Mesenteric fat pad (tissue), 1 donor: ENCODE measurements at regions not wholly inside any gene's neighbourhood (a gene's known extent, or its start where the extent isn't known, plus 50 kb on each side); places are given as distances from the start of the nearest gene placed in this dataset.
"Not testable (repeated sequence)": the region's sequence is repeated elsewhere in the genome, so short reads cannot be mapped to it uniquely, and the experiment has no call there.

Experiments
- DNase-seq: peaks from one replicate; pipeline ENCODE4 v3.0.0-alpha.2; 2020; ENCODE audit warnings: low spot score
- donor health status: DM: yes; HTN: yes; CAD: no.

DNA sequence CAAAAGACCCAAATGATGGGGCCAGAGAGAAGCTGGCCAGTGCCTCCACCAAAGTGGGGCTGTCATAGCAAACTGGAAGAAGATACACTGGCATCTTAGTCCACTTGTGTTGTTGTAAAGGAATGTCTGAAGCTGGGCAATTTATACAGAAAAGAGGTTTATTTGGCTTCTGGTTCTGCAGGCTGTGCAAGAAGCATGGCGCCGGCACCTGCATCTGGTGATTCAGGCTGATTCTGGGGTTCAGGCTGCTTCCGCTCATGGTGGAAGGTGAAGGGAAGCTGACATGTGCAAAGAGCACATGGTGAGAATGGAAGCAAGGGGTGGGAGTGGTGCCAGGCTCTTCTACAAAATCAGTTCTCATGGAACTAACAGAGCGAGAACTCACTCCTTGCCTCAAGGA, 135.9 kb upstream of the TWIST2 start:
- DNase-seq: no peak

DNA sequence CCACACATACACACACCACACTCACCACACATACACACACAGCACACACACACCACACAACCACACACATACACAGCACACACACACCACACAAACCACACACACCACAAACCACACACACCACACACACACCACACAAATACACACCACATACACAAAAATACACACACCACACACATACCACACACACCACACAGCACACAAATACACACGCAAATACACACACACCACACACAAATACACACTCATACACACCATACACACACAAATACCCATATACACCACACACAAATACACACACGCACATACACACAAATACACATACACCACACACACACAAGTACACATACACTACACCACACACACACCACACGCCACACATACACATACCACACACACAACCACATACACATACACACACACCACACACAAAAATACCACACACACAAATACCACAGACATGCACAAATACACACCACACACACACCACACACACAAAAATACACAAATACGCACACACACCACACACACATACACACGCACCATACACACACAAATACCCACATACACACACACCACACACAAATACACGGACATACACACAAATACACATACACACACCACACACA, 134.6 kb upstream of the TWIST2 start:
- DNase-seq: no peak

GRCh38 chr2:238714038-238714528, 133.8 kb upstream of the TWIST2 start:
- DNase-seq: no peak

DNA sequence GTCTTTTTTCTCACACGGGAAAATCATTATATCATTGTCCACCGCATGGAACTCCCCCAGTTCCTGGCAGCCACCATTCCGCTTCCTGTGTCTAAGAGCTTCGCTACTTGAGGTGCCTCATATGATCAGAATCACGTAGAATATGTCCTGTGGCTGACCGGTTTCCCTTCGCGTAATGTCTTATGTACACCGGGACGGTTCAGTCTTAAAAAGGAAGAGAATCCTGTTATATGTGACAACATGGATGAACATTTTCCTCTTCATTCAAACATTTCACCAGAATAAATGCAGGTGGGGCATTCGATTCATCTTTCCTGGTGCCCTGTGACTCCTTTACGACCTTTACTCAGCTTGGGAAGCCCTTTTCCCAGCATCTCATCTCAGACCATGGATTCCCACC, 131.7 kb upstream of the TWIST2 start:
- no peak for DNase-seq

DNA sequence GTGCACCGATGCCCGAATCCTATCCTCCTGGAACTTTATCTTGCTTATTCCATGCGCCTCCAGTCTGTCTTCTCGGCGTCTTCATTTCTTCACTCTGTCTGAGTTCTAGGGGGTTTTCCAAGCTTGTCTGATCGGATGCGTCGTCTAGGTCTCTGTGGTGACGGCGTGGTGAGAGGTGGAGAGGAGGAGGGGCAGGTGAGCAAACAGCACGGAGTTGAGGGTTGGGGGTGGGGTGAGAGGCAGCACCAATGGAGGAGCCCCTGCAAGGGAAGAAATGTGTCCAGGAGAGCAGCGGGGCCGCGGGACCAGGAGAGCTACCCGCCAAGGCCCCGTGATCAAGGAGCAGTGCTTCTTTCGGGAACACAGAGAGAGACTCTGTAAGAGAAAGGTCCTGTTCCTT, 131.3 kb upstream of the TWIST2 start:
- no peak for DNase-seq

DNA sequence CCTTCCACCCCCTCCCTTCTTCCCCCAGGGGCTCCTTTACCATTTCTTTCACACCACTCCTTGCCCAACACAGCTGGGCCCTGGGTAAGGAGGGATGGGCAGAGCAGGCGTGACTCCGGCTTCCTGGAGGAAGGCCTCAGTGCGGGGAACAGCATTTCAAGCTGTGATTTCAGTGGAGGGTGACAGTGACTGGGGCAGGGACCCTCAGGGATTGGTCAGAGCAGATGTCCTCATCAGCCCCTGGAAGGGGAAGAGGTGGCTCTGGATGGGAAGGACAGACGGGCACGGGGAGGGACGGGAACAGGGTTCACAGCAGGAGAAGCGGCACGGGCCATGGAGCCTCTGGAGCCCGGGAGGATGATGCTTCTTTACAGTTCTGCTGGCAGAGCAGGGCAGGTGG, 130.8 kb upstream of the TWIST2 start:
- no peak for DNase-seq

DNA sequence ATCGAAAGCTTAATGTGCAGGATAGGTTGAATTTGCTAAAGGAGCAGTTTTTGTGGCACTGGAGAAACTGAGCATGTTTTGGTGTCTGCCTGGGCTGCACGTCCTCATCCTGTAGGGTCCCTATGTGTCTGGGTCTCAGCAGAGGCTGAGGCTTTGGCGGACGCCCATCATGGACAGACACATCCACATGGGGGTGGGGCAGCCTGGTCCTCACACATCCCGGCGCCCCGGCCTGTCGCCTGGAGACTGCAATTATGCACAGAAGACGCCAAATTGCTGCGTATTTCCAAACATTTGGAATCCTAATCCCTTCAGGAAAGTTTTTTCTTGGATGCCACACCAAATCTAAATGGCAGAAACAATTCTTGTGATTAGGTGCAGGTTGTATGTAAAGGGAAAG, 128.2 kb upstream of the TWIST2 start:
- peak; percentile 85 for DNase-seq

GRCh38 chr2:238720232-238720672, 127.6 kb upstream of the TWIST2 start:
- no peak for DNase-seq

- DNase-seq: no peak
Measured at GRCh38 chr2:238722181-238722580, 125.7 kb upstream of the TWIST2 start.

GRCh38 chr2:238722883-238723282, 125.0 kb upstream of the TWIST2 start:
- peak; percentile 81 for DNase-seq

DNA sequence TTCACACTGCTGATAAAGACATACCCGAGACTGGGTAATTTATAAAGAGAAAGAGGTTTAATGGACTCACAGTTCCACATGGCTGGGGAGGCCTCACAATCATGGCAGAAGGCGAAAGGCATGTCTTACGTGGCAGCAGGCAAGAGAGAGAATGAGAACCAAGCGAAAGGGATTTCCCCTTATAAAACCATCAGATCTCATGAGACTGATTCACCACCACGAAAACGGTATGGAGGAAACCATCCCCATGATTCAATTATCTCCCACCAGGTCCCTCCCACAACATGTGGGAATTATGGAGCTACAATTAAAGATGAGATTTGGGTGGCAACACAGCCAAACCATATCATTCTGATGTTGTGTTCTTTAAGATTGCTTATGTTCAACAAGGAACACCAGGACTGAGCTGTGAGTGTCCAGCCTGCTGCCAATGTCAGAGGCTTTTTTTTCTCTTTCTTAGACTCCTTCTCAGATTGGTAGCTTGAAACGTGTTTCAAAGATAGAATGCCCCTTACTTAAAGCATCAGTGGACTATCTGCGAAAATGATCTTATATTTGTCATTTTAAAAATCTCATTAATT, 124.1 kb upstream of the TWIST2 start:
- not testable (repeated sequence) for DNase-seq

GRCh38 chr2:238724728-238725127, 123.2 kb upstream of the TWIST2 start:
- DNase-seq: no peak

DNA sequence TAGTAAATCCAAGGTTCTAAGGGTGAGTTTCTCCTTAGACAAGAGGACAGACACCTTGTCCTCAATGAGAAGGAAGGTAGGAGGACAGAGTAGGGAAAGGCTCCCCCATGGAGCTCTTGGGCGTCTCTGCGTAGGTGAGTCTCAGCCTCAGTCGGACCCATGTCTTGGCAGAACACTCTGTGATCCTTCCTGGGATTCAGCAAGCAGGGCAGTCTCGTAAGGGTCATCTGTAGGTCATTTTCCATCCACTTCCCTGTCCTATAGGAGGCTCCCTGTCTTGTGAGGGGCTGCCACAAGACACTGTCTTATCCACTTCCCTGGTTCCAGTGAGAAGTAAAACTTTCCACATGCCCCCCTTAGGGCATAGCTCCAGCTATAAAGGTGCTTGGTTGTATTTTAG, 122.6 kb upstream of the TWIST2 start:
- DNase-seq: no peak

DNA sequence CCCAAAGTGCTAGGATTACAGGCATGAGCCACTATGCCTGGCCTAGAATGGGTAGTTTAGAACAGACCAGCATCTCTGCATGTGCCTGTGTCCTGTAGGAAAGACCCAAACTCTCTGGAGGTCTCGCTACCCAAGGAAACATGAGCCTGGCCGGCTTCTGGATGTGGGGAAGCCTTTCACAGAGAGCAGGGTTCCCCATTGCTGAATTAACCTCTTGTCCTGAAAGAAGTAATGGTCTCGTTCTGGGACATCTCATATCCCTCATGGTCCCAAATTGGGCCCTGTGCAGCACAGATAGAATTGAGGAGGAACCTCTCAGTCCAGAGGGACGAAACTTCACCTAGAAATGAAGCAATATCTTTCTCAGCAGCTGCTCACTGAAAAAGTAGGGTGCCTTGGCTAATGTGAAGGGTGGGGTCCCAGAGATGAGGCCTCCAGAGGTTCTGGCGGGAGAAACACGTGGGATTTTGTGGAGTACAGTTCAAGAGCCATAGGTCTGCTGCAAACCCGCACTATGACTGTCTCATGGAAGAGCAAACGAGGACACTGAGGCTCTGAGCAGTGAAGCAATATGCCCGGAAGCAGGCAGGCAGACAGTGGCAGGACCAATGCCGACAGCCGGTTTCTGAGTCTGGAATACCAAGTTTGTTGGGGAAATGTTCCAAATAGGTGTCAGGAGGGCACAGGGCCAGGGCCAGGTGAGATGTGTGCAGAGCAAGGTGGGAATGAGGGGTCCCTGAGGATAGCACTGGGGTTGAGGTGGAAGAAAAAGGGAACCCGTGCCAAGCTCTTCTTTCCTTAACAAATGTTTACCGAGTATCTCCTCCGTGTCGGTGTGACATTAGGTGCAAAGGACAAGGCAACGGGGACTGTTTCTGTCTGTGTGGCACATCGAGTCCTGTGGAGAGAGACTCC, 121.0 kb upstream of the TWIST2 start:
- DNase-seq: no peak

DNA sequence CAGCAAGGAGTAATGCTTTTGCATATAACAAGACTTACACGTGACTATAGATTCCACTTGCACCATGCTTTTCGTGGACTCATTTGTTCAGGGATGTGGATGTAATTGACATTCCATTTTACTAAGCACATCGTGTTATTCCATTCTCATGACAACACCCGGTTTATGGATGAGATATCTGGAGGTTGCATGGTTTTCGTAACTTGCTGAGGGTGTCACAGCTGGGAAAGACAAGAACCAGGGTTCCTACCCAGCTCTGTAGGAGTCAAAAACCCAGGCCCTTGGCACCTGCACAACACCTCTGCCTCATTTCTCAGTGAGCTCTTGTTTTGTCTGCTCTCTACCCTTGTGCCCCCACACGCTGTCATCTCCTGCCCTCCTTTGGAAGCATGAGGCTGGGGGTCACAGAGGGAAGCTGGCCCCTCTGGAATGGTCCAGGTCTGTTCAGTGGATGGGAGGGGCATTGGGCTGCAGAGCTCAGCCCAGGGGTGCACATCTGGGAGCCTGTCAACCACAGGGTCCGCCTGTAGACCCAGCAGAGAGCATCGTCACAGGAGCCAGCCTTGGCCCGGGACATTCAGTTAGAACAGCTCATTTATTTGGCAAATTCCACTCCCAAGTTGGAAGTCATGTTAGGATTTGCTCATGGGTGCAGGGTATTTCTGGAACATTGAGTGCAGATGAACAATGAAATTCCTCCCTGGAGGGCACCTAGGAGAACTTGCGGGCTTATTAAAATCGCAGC, 120.1 kb upstream of the TWIST2 start:
- DNase-seq: peak; percentile 85

DNA sequence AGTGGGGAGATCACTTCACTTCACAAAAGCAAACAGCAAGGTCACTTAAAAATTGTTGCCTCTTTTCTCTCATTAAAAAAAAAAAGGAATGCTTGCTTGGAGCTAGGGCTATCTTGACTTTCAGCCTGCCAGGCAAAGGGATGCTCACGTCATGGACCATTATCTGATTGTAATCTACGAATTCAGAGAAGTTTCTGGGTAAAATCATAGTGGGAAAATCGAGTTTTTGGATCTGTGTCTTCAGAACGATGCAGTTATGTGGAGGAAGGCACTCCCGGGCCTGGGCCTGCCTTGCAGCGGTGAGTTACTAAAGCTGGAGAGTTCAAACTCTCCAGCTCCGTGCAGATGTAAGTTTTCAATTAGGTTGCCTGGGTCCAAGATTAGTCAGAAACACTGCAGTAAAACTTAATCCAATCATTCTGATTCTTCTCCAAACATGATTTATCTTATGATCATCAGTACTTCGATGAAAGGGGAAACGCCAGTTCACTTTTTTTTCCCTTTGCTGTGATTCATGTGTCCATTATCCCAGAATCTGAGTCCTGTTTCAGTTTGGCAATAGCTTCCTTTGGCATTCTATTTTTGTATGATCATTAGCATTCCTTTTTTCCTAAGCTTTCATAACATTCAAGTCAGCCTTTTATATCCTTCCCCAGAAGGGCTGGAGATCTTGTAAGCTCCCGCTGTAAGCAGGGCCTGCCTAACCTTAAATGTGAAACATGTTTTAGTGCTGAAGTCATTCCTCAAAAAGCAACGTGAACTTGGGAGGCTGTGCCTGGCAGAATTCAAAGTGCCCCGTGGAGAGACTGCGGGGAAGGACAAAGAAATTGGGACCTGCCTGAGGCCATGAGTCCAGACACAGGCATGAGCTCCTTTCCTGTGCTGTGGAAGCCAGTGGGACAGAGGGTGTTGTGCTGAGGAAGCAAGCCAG, 119.3 kb upstream of the TWIST2 start:
- no peak for DNase-seq

- DNase-seq: no peak
Measured at GRCh38 chr2:238729261-238729935, 118.5 kb upstream of the TWIST2 start.

GRCh38 chr2:238730001-238730669, 117.8 kb upstream of the TWIST2 start:
- DNase-seq: no peak

DNA sequence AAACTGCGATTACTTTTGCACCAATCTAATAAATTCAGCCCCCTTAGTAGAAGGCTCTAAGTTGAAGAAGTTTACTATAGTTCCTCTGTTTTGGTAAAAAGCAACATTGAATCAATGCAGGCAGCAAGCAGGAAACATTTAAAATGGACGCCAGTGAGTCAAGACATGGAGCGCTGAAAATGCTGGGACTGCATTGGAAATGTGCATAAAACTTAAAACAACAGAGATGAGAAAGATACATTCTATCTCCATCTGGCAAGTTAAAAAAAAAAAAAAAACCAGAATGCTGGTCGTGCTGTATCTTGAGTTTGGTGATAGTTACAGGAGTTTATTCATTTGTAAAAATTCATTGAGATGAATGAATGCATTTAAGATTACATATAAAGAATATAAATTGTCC, 117.0 kb upstream of the TWIST2 start:
- DNase-seq: no peak
